ENCODE measurements at regions not wholly inside any gene's neighbourhood (a gene's known extent, or its start where the extent isn't known, plus 50 kb on each side); places are given as distances from the start of the nearest gene placed in this dataset.

DNA sequence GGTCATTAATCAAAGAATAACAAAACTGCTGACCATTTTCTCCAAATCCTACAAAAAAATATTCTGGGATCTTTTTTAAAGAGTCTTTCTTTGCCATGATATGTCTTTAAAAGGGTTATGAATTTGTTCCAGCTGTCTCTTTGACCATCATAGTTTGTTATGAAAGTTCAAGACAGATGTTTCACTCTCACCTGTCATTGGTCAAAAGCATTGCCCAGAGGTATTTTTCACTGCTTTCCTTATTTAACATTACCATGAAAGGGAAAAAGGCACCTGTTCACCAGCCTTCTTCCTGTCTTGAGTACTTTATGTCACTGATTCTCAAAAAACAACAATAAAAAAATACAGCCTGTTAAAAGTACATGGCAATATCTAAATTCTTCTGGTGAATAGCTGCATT lies 643.8 kb downstream of the FAT4 start:
- Mint-ChIP-seq H3K4me3 (no peak overlapping the region), H3K4me1 (no peaks in the 10 kb centered on the region), H3K27me3 (no peaks in the 10 kb centered on the region), H3K27ac (no peak overlapping the region), H3K9me3 (ENCODE audit: insufficient read depth) (peaks cover 5% of the 10 kb centered on the region)
- Histone ChIP-seq H3K79me2 (ENCODE audit: control insufficient read depth, insufficient read depth, low read length) (no peaks in the 10 kb centered on the region), H2AFZ (ENCODE audit: insufficient read depth, low read depth, low read length, poor library complexity, severe bottlenecking) (no peak overlapping the region), H3K27ac (ENCODE audit: low read length in 2 of 2) (no peak overlapping the region), H3K4me2 (replicated peaks; ENCODE audit: low read depth, low read length, poor library complexity, severe bottlenecking) (no peak overlapping the region), H3K9me3 (ENCODE audit: control extremely low read depth in 1 of 3, control insufficient read depth in 2 of 3, insufficient read depth in 1 of 3, low read length in 2 of 3) (peaks cover 0 to 12% (median 0%) of the 10 kb centered on the region in 3 donors), H3K4me3 (ENCODE audit: control extremely low read depth in 1 of 5, extremely low read depth in 1 of 5, insufficient read depth in 1 of 5, low read depth in 2 of 5, low read length in 4 of 5) (no peak overlapping the region), H3K4me1 (ENCODE audit: control insufficient read depth in 2 of 2, insufficient read depth in 2 of 2, low read length in 2 of 2) (no peaks in the 10 kb centered on the region), H4K20me1 (ENCODE audit: control insufficient read depth, insufficient read depth, low read length, poor library complexity, severe bottlenecking) (no peaks in the 10 kb centered on the region), H3K27me3 (replicated peaks in 1 of 4; ENCODE audit: control extremely low read depth in 1 of 4, control insufficient read depth in 3 of 4, insufficient read depth in 4 of 4, low read length in 3 of 4) (no peaks in the 10 kb centered on the region), H3K9ac (ENCODE audit: low read length) (no peak overlapping the region), H3K36me3 (replicated peaks in 1 of 2; ENCODE audit: control extremely low read depth in 1 of 2, control insufficient read depth in 1 of 2, extremely low read depth in 1 of 2, insufficient read depth in 2 of 2, low read length in 1 of 2) (no peaks in the 10 kb centered on the region)
- POLR2A ChIA-PET: no interaction called here
- ATAC-seq (ENCODE audit: low read depth): no peak
- intact Hi-C loops (cut with micrococcal nuclease): no loop called here
- CTCF ChIA-PET: no interaction called here
- no peak for DNase-seq
- TF ChIP-seq EZH2 (IDR thresholded peaks at IDR 0.05; ENCODE audit: borderline replicate concordance, insufficient read depth, low read depth, low read length, poor library complexity, severe bottlenecking) (no peak), CTCF (IDR thresholded peaks at IDR 0.05) (no peak)

- no peaks in the 10 kb centered on the region for H3K79me2 ChIP-seq (ENCODE audit: control insufficient read depth, insufficient read depth, low read length)
- 87% methylated on average over 2 of the region's 5 CpGs for WGBS (ENCODE audit: insufficient coverage)
- no peak for DNase-seq
- no peak overlapping the region for H2AFZ ChIP-seq (ENCODE audit: insufficient read depth, low read depth, low read length, poor library complexity, severe bottlenecking)
- Mint-ChIP-seq H3K27me3 (no peaks in the 10 kb centered on the region), H3K4me1 (no peaks in the 10 kb centered on the region), H3K4me3 (no peak overlapping the region), H3K27ac (no peak overlapping the region), H3K9me3 (ENCODE audit: insufficient read depth) (peaks cover 5% of the 10 kb centered on the region)
- no peaks in the 10 kb centered on the region for H3K27me3 ChIP-seq (replicated peaks in 1 of 4; ENCODE audit: control extremely low read depth in 1 of 4, control insufficient read depth in 3 of 4, insufficient read depth in 4 of 4, low read length in 3 of 4)
- H3K9ac ChIP-seq (ENCODE audit: low read length): no peak overlapping the region
- no peak for ATAC-seq (ENCODE audit: low read depth)
- POLR2A ChIA-PET: no interaction called here
- H3K4me2 ChIP-seq (replicated peaks; ENCODE audit: low read depth, low read length, poor library complexity, severe bottlenecking): no peak overlapping the region
- H3K4me3 ChIP-seq (ENCODE audit: control extremely low read depth in 1 of 5, extremely low read depth in 1 of 5, insufficient read depth in 1 of 5, low read depth in 2 of 5, low read length in 4 of 5): no peak overlapping the region
- peaks cover 0 to 12% (median 0%) of the 10 kb centered on the region in 3 donors for H3K9me3 ChIP-seq (ENCODE audit: control extremely low read depth in 1 of 3, control insufficient read depth in 2 of 3, insufficient read depth in 1 of 3, low read length in 2 of 3)
- no peaks in the 10 kb centered on the region for H3K36me3 ChIP-seq (replicated peaks in 1 of 2; ENCODE audit: control extremely low read depth in 1 of 2, control insufficient read depth in 1 of 2, extremely low read depth in 1 of 2, insufficient read depth in 2 of 2, low read length in 1 of 2)
- intact Hi-C loops (cut with micrococcal nuclease): no loop called here
- no peaks in the 10 kb centered on the region for H3K4me1 ChIP-seq (ENCODE audit: control insufficient read depth in 2 of 2, insufficient read depth in 2 of 2, low read length in 2 of 2)
- H3K27ac ChIP-seq (ENCODE audit: low read length in 2 of 2): no peak overlapping the region
- CTCF ChIA-PET: no interaction called here
- H4K20me1 ChIP-seq (ENCODE audit: control insufficient read depth, insufficient read depth, low read length, poor library complexity, severe bottlenecking): no peaks in the 10 kb centered on the region
- TF ChIP-seq CTCF (IDR thresholded peaks at IDR 0.05): no peak
- no peak for TF ChIP-seq EZH2 (IDR thresholded peaks at IDR 0.05; ENCODE audit: borderline replicate concordance, insufficient read depth, low read depth, low read length, poor library complexity, severe bottlenecking)
Measured at GRCh38 chr4:125961626-125962025, 646.9 kb downstream of the FAT4 start.

Measured in B cell (primary cell).